UCSD-AML1 (cell line): ENCODE measurements at regions not wholly inside any gene's neighbourhood (a gene's known extent, or its start where the extent isn't known, plus 50 kb on each side); places are given as distances from the start of the nearest gene placed in this dataset.

Experiments
- DNase-seq: peaks from one replicate; lab custom pipeline; 2025; ENCODE audit not compliant: unreplicated experiment; lab: John Stamatoyannopoulos, UW

- DNase-seq, result no peak
Measured at GRCh38 chr18:64668461-64668962, 519.6 kb upstream of the LINC00305 start.

GRCh38 chr18:64663086-64663485 lies 514.2 kb upstream of the LINC00305 start:
- no peak for DNase-seq

- no peak for DNase-seq
Measured at GRCh38 chr18:64659196-64659595, 510.3 kb upstream of the LINC00305 start.

- DNase-seq, result no peak
Measured at GRCh38 chr18:64653068-64653467, 504.2 kb upstream of the LINC00305 start.

GRCh38 chr18:64650068-64650467 lies 501.2 kb upstream of the LINC00305 start:
- DNase-seq, result no peak

GRCh38 chr18:64645753-64646152 lies 496.9 kb upstream of the LINC00305 start:
- DNase-seq, result no peak

- DNase-seq, result no peak
Measured at GRCh38 chr18:64639536-64639935, 490.6 kb upstream of the LINC00305 start.

GRCh38 chr18:64620971-64621560 lies 472.2 kb upstream of the LINC00305 start:
- DNase-seq, result no peak

GRCh38 chr18:64618390-64618789 lies 469.5 kb upstream of the LINC00305 start:
- no peak for DNase-seq

- no peak for DNase-seq
Measured at GRCh38 chr18:64615021-64615420, 466.1 kb upstream of the LINC00305 start.

GRCh38 chr18:64614446-64614845 lies 465.6 kb upstream of the LINC00305 start:
- no peak for DNase-seq

GRCh38 chr18:64592246-64592645 lies 443.4 kb upstream of the LINC00305 start:
- DNase-seq, result no peak

- DNase-seq, result no peak
Measured at GRCh38 chr18:64589000-64589399, 440.1 kb upstream of the LINC00305 start.

GRCh38 chr18:64566456-64566855 lies 417.6 kb upstream of the LINC00305 start:
- no peak for DNase-seq

GRCh38 chr18:64562651-64563050 lies 413.8 kb upstream of the LINC00305 start:
- DNase-seq, result no peak

GRCh38 chr18:64546451-64546850 lies 397.6 kb upstream of the LINC00305 start:
- DNase-seq, result no peak

GRCh38 chr18:64539847-64540246 lies 391.0 kb upstream of the LINC00305 start:
- no peak for DNase-seq

- DNase-seq, result no peak
Measured at GRCh38 chr18:64528646-64529045, 379.8 kb upstream of the LINC00305 start.

GRCh38 chr18:64519201-64519600 lies 370.3 kb upstream of the LINC00305 start:
- DNase-seq, result no peak

- DNase-seq, result no peak
Measured at GRCh38 chr18:64518191-64518590, 369.3 kb upstream of the LINC00305 start.

- DNase-seq, result no peak
Measured at GRCh38 chr18:64513401-64513800, 364.5 kb upstream of the LINC00305 start.

- no peak for DNase-seq
Measured at GRCh38 chr18:64490207-64490606, 341.3 kb upstream of the LINC00305 start.

- no peak for DNase-seq
Measured at GRCh38 chr18:64488698-64489097, 339.8 kb upstream of the LINC00305 start.
